Parathyroid adenoma (tissue), 2 donors: ENCODE measurements at regions not wholly inside any gene's neighbourhood (a gene's known extent, or its start where the extent isn't known, plus 50 kb on each side); places are given as distances from the start of the nearest gene placed in this dataset.
"Not testable (repeated sequence)": the region's sequence is repeated elsewhere in the genome, so short reads cannot be mapped to it uniquely, and the experiment has no call there.

ENCODE experiments used
- H2AFZ ChIP-seq: fragments of 300-600 bp; sonication (generic); one replicate; pipeline ENCODE4 v1.7.0; 2017; ENCODE audit warnings: antibody characterized with exemption, mild to moderate bottlenecking
- H3K27ac ChIP-seq: fragments of 300-600 bp; sonication (generic); one replicate; pipeline ENCODE4 v1.7.0; 2017
- H3K27me3 ChIP-seq: fragments of 300-600 bp; sonication (generic); one replicate; pipeline ENCODE4 v1.7.0; 2017; ENCODE audit warnings: low read length; ENCODE audit not compliant: control insufficient read depth, insufficient read depth
- H3K36me3 ChIP-seq: fragments of 300-600 bp; sonication (generic); one replicate; pipeline ENCODE4 v1.7.0; 2017; ENCODE audit warnings: low read length; ENCODE audit not compliant: control insufficient read depth, insufficient read depth
- H3K4me1 ChIP-seq: fragments of 300-600 bp; sonication (generic); one replicate; pipeline ENCODE4 v1.7.0; 2017; ENCODE audit warnings: control low read depth
- H3K4me2 ChIP-seq: fragments of 300-600 bp; sonication (generic); one replicate; pipeline ENCODE4 v1.7.0; 2017; ENCODE audit warnings: low read length
- H3K4me3 ChIP-seq: fragments of 300-600 bp; sonication (generic); one replicate; pipeline ENCODE4 v1.7.0; 2017; ENCODE audit warnings: low read depth, low read length
- H3K79me2 ChIP-seq: fragments of 300-600 bp; sonication (generic); one replicate; pipeline ENCODE4 v1.7.0; 2017; ENCODE audit warnings: control low read depth
- H3K9ac ChIP-seq: fragments of 300-600 bp; sonication (generic); one replicate; pipeline ENCODE4 v1.7.0; 2017; ENCODE audit warnings: mild to moderate bottlenecking
- H3K9me3 ChIP-seq: fragments of 300-600 bp; sonication (generic); one replicate; pipeline ENCODE4 v1.7.0; 2017; ENCODE audit warnings: low read length; ENCODE audit not compliant: control insufficient read depth
- TF ChIP-seq, protein P1 (sequence below): fragments of 300-600 bp; sonication (generic); IDR thresholded peaks from one replicate; pipeline ENCODE4 v1.7.0; 2017; ENCODE audit warnings: antibody characterized with exemption, mild to moderate bottlenecking
- donor health status: primary hyperparathyroidism.

DNA sequence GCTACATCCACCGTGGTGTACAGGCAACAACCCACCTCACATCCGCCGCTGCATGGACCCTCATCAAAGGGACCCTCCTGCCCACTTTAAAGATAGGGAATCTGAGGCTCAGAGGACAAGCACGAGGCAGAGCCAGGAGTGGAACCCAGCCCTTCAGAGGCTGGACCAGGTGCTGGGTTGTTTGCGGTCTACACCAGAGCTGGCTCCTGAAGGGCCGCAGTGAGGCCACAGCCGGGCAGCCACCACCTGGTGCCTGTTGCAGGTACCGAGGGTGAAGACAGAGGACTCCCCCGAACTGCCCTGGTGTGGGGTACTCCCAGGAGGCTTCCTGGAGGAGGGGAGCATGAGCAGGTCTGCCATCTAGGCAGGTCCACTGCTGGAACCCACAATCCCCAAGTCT lies 78.8 kb downstream of the DHCR7 start:
- no peak overlapping the region for H3K27ac ChIP-seq
- H3K4me2 ChIP-seq: no peak overlapping the region
- H3K4me3 ChIP-seq: no peak overlapping the region
- no peak overlapping the region for H3K9ac ChIP-seq
- no peaks in the 10 kb centered on the region for H3K9me3 ChIP-seq
- no peaks in the 10 kb centered on the region for H3K4me1 ChIP-seq
- no peaks in the 10 kb centered on the region for H3K36me3 ChIP-seq
- H2AFZ ChIP-seq: no peak overlapping the region
- TF ChIP-seq, protein P1, sequence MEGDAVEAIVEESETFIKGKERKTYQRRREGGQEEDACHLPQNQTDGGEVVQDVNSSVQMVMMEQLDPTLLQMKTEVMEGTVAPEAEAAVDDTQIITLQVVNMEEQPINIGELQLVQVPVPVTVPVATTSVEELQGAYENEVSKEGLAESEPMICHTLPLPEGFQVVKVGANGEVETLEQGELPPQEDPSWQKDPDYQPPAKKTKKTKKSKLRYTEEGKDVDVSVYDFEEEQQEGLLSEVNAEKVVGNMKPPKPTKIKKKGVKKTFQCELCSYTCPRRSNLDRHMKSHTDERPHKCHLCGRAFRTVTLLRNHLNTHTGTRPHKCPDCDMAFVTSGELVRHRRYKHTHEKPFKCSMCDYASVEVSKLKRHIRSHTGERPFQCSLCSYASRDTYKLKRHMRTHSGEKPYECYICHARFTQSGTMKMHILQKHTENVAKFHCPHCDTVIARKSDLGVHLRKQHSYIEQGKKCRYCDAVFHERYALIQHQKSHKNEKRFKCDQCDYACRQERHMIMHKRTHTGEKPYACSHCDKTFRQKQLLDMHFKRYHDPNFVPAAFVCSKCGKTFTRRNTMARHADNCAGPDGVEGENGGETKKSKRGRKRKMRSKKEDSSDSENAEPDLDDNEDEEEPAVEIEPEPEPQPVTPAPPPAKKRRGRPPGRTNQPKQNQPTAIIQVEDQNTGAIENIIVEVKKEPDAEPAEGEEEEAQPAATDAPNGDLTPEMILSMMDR: no peak
- H3K79me2 ChIP-seq: no peaks in the 10 kb centered on the region
- no peaks in the 10 kb centered on the region for H3K27me3 ChIP-seq

DNA sequence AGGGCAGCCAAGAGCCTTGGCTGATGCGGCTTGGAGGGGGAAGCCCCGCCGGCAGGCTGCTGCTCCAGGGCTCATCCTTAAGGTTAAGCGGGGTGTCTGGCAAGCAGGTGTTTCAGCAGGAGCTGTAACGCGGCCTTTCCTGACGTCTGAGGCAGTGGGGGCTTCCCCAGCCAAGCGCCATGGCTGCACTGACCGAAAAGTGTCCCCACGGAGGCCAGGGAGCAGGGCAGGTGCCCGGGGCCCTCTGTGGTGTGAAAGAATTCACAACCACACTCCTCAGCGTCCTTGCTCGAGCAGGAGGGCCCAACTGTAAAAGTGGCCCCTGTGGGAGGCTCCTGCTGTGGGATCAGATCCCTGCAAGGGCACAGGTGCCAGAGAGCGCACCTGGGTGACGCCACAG lies 79.2 kb downstream of the DHCR7 start:
- H3K36me3 ChIP-seq: no peaks in the 10 kb centered on the region
- H3K4me2 ChIP-seq: no peak overlapping the region
- H3K4me1 ChIP-seq: no peaks in the 10 kb centered on the region
- no peaks in the 10 kb centered on the region for H3K27me3 ChIP-seq
- no peaks in the 10 kb centered on the region for H3K9me3 ChIP-seq
- H3K79me2 ChIP-seq: no peaks in the 10 kb centered on the region
- no peak overlapping the region for H2AFZ ChIP-seq
- TF ChIP-seq, protein P1: no peak
- H3K27ac ChIP-seq: no peak overlapping the region
- H3K9ac ChIP-seq: no peak overlapping the region
- H3K4me3 ChIP-seq: no peak overlapping the region

DNA sequence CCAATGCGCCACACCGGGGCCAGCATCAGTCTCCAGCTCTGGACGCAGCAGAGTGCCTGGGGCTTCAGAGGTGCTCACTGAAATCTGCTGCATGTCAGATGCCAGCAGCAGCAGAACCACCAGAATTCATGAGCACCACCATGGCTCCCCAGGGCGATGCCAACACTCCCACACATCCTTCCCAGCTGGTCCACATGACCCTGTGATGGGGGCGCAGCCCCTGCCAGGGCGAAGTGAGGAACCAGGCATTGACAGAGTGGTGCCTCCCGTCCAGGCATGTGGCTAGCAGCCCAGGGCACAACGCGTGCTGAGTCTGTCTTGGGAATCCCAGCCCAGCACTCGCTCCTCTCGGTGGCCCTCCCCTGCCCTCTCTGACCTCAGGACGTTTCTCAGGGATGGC lies 80.4 kb downstream of the DHCR7 start:
- Histone ChIP-seq H3K27ac (no peak overlapping the region), H2AFZ (no peak overlapping the region), H3K9ac (no peak overlapping the region), H3K4me2 (no peak overlapping the region), H3K79me2 (no peaks in the 10 kb centered on the region), H3K9me3 (no peaks in the 10 kb centered on the region), H3K27me3 (no peaks in the 10 kb centered on the region), H3K36me3 (no peaks in the 10 kb centered on the region), H3K4me3 (no peak overlapping the region), H3K4me1 (no peaks in the 10 kb centered on the region)
- TF ChIP-seq, protein P1: no peak

DNA sequence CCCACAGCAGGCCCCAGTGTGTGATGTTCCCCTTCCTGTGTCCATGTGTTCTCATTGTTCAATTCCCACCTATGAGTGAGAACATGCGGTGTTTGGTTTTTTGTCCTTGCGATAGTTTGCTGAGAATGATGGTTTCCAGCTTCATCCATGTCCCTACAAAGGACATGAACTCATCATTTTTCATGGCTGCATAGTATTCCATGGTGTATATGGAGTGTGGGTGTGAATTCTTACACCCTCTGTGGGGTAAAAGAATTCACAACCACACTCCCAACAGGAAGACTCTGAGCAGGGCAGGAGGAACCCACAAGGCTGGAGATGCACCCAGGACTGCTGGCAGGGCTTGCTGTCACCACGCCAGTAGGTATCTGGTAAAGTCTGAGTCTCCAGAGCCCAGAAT lies 80.9 kb downstream of the DHCR7 start:
- not testable (repeated sequence) for H3K4me2 ChIP-seq, H3K9ac ChIP-seq, H3K27me3 ChIP-seq, H3K4me1 ChIP-seq, H3K4me3 ChIP-seq, H2AFZ ChIP-seq, H3K36me3 ChIP-seq, H3K9me3 ChIP-seq, H3K79me2 ChIP-seq, H3K27ac ChIP-seq

DNA sequence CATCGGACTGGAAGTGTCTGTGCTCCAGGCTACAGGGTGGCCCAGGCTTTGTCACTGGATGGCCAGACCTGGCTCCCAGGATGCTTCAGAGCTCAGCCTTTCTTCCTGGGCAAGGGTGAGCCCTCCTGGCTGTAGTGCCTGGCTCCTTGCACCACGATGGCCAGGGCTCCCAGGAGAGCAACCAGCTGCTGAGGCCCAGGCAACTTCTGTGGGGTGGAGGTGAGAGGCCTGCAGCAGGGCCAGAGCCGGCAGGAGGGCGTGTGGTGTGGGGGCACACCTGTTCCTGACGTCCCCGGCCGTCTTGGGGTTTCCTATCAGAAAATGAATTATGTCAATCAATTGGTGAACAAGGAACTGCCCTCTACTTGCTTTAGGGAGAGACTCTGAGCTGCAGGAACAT lies 82.1 kb downstream of the DHCR7 start:
- Histone ChIP-seq H3K9ac (no peak overlapping the region), H3K4me3 (no peak overlapping the region), H3K79me2 (no peaks in the 10 kb centered on the region), H2AFZ (no peak overlapping the region), H3K4me1 (no peaks in the 10 kb centered on the region), H3K27me3 (no peaks in the 10 kb centered on the region), H3K4me2 (no peak overlapping the region), H3K27ac (no peak overlapping the region), H3K9me3 (no peaks in the 10 kb centered on the region), H3K36me3 (no peaks in the 10 kb centered on the region)
- TF ChIP-seq, protein P1: no peak
